GM20000 (cell line): ENCODE measurements at regions not wholly inside any gene's neighbourhood (a gene's known extent, or its start where the extent isn't known, plus 50 kb on each side); places are given as distances from the start of the nearest gene placed in this dataset.
A peak's percentile ranks its signal among the peaks of the same experiment; 100 is the strongest.

Experiments
- DNase-seq: peaks from one replicate; pipeline ENCODE4 v3.0.0; 2012; ENCODE audit warnings: low spot score
- CTCF ChIP-seq: IDR thresholded peaks from 2 replicates; pipeline ENCODE4 v1.5.1; 2012; ENCODE audit warnings: mild to moderate bottlenecking, control low read depth; ENCODE audit errors: extremely low read depth, missing control alignments

- no peak for TF ChIP-seq CTCF
- DNase-seq: peak; percentile 28
Measured at GRCh38 chr11:110797453-110797852, 85.2 kb upstream of the ARHGAP20 start.

GRCh38 chr11:110795112-110795624, 82.9 kb upstream of the ARHGAP20 start:
- DNase-seq: no peak
- no peak for TF ChIP-seq CTCF

- TF ChIP-seq CTCF: no peak
- no peak for DNase-seq
Measured at GRCh38 chr11:110793556-110793955, 81.3 kb upstream of the ARHGAP20 start.

GRCh38 chr11:110791621-110792020, 79.4 kb upstream of the ARHGAP20 start:
- TF ChIP-seq CTCF: no peak

GRCh38 chr11:110787680-110788079, 75.4 kb upstream of the ARHGAP20 start:
- DNase-seq: no peak
- TF ChIP-seq CTCF: no peak

More at GRCh38 chr11:110791621-110792020, 79.4 kb upstream of the ARHGAP20 start:
- no peak for DNase-seq

GRCh38 chr11:110786226-110786902, 74.1 kb upstream of the ARHGAP20 start:
- TF ChIP-seq CTCF: no peak
- DNase-seq: no peak

GRCh38 chr11:110785398-110785797, 73.2 kb upstream of the ARHGAP20 start:
- TF ChIP-seq CTCF: no peak

More at GRCh38 chr11:110785398-110785797, 73.2 kb upstream of the ARHGAP20 start:
- DNase-seq: no peak
